ENCODE measurements at regions not wholly inside any gene's neighbourhood (a gene's known extent, or its start where the extent isn't known, plus 50 kb on each side); places are given as distances from the start of the nearest gene placed in this dataset.

DNA sequence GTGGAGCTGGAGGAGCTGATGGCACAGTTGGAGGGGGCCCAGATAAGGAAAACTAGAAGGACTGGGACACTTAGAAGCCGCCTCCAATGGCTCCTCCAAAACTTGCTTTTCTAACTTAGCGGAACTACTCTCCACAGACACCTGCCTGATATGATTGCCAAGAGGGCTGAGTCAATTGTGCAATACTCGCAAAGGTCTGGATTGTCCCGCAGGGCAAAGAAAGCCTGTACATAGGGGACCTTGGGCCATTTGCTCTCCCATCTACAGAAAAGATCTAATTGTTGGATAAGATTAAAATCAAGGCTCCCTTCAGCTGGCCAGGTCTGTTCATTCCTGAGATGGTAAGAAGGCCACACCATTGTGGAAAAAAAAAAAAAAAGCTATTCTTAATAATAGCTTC, 69.7 kb upstream of the ATP11B start:
- Histone ChIP-seq H3K4me3 (ENCODE audit: low read depth in 2 of 2, low read length in 1 of 2) (no peak overlapping the region), H3K9ac (no peak overlapping the region), H3K36me3 (replicated peaks in 1 of 2; ENCODE audit: control insufficient read depth in 1 of 2, insufficient read depth in 2 of 2, low read length in 1 of 2) (no peaks in the 10 kb centered on the region), H3K4me1 (ENCODE audit: control insufficient read depth in 1 of 2, insufficient read depth in 2 of 2, low read depth in 1 of 2, low read length in 1 of 2) (peaks cover 11 to 14% of the 10 kb centered on the region in 2 experiments; a peak in 2 of 4 replicates), H3K79me2 (ENCODE audit: insufficient read depth) (no peaks in the 10 kb centered on the region), H3F3A (replicated peaks; ENCODE audit: insufficient read depth) (no peaks in the 10 kb centered on the region), H3K9me2 (no peaks in the 10 kb centered on the region), H2AFZ (ENCODE audit: low read depth) (no peak overlapping the region), H3K4me2 (no peak overlapping the region), H4K20me1 (ENCODE audit: insufficient read depth) (no peaks in the 10 kb centered on the region), H3K27ac (ENCODE audit: low read depth in 2 of 2, low read length in 1 of 2) (no peak overlapping the region), H3K9me3 (no peaks in the 10 kb centered on the region), H3K27me3 (ENCODE audit: insufficient read depth) (no peaks in the 10 kb centered on the region)
- ChIA-PET POLR2A (no interaction called here), CTCF (interaction anchor here (3.6 kb wide), 1 partner anchor 9 kb away, joined by 19 read pairs; no protein-coding TSS in a partner anchor)
- 98% methylated on average over 4 of the region's 4 CpGs for whole genome bisulfite sequencing (ENCODE audit: low lambda C conversion rate)
- no peak for DNase-seq
- TF ChIP-seq MEF2A (IDR thresholded peaks at IDR 0.05; ENCODE audit: borderline replicate concordance, low read depth) (no peak), RXRA (IDR thresholded peaks at IDR 0.05; ENCODE audit: borderline replicate concordance, low read depth) (no peak), FOXJ3 (CRISPR knock-in tag; IDR thresholded peaks at IDR 0.05) (no peak), FOSL2 (IDR thresholded peaks at IDR 0.05; ENCODE audit: borderline replicate concordance, low read depth) (no peak), YY1 (IDR thresholded peaks at IDR 0.05; ENCODE audit: low read depth) (no peak), FOXM1 (IDR thresholded peaks at IDR 0.05; ENCODE audit: low read depth) (no peak), TEAD4 (IDR thresholded peaks at IDR 0.05; ENCODE audit: borderline replicate concordance, insufficient read depth) (no peak), GATA2 (CRISPR knock-in tag; IDR thresholded peaks at IDR 0.05) (no peak), GABPA (IDR thresholded peaks at IDR 0.05; ENCODE audit: low read depth) (no peak), MXI1 (IDR thresholded peaks at IDR 0.05; ENCODE audit: low read depth, low read length) (no peak), SMC3 (IDR thresholded peaks at IDR 0.05; ENCODE audit: low read depth, low read length) (no peak), EZH2phosphoT487 (IDR thresholded peaks at IDR 0.05; ENCODE audit: borderline replicate concordance, low read depth) (no peak), RAD21 (IDR thresholded peaks at IDR 0.05; ENCODE audit: low read length) (no peak)
- TF ChIP-seq, protein P1, sequence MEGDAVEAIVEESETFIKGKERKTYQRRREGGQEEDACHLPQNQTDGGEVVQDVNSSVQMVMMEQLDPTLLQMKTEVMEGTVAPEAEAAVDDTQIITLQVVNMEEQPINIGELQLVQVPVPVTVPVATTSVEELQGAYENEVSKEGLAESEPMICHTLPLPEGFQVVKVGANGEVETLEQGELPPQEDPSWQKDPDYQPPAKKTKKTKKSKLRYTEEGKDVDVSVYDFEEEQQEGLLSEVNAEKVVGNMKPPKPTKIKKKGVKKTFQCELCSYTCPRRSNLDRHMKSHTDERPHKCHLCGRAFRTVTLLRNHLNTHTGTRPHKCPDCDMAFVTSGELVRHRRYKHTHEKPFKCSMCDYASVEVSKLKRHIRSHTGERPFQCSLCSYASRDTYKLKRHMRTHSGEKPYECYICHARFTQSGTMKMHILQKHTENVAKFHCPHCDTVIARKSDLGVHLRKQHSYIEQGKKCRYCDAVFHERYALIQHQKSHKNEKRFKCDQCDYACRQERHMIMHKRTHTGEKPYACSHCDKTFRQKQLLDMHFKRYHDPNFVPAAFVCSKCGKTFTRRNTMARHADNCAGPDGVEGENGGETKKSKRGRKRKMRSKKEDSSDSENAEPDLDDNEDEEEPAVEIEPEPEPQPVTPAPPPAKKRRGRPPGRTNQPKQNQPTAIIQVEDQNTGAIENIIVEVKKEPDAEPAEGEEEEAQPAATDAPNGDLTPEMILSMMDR (IDR thresholded peaks at IDR 0.05), result no peak
- TF ChIP-seq, protein P2, sequence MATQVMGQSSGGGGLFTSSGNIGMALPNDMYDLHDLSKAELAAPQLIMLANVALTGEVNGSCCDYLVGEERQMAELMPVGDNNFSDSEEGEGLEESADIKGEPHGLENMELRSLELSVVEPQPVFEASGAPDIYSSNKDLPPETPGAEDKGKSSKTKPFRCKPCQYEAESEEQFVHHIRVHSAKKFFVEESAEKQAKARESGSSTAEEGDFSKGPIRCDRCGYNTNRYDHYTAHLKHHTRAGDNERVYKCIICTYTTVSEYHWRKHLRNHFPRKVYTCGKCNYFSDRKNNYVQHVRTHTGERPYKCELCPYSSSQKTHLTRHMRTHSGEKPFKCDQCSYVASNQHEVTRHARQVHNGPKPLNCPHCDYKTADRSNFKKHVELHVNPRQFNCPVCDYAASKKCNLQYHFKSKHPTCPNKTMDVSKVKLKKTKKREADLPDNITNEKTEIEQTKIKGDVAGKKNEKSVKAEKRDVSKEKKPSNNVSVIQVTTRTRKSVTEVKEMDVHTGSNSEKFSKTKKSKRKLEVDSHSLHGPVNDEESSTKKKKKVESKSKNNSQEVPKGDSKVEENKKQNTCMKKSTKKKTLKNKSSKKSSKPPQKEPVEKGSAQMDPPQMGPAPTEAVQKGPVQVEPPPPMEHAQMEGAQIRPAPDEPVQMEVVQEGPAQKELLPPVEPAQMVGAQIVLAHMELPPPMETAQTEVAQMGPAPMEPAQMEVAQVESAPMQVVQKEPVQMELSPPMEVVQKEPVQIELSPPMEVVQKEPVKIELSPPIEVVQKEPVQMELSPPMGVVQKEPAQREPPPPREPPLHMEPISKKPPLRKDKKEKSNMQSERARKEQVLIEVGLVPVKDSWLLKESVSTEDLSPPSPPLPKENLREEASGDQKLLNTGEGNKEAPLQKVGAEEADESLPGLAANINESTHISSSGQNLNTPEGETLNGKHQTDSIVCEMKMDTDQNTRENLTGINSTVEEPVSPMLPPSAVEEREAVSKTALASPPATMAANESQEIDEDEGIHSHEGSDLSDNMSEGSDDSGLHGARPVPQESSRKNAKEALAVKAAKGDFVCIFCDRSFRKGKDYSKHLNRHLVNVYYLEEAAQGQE (IDR thresholded peaks at IDR 0.05; ENCODE audit: low read depth, low read length), result no peak
- TF ChIP-seq, protein P3, sequence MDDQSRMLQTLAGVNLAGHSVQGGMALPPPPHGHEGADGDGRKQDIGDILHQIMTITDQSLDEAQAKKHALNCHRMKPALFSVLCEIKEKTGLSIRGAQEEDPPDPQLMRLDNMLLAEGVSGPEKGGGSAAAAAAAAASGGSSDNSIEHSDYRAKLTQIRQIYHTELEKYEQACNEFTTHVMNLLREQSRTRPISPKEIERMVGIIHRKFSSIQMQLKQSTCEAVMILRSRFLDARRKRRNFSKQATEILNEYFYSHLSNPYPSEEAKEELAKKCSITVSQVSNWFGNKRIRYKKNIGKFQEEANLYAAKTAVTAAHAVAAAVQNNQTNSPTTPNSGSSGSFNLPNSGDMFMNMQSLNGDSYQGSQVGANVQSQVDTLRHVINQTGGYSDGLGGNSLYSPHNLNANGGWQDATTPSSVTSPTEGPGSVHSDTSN (IDR thresholded peaks at IDR 0.05), result no peak
- TF ChIP-seq, protein P4, sequence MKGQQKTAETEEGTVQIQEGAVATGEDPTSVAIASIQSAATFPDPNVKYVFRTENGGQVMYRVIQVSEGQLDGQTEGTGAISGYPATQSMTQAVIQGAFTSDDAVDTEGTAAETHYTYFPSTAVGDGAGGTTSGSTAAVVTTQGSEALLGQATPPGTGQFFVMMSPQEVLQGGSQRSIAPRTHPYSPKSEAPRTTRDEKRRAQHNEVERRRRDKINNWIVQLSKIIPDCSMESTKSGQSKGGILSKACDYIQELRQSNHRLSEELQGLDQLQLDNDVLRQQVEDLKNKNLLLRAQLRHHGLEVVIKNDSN (IDR thresholded peaks at IDR 0.05; ENCODE audit: borderline replicate concordance, low read depth), result no peak

All from SK-N-SH (cell line).